NCI-H146 treated with DMSO at 0.1 percent for 48 hours (cell line): ENCODE measurements at regions not wholly inside any gene's neighbourhood (a gene's known extent, or its start where the extent isn't known, plus 50 kb on each side); places are given as distances from the start of the nearest gene placed in this dataset.
"Not testable (repeated sequence)": the region's sequence is repeated elsewhere in the genome, so short reads cannot be mapped to it uniquely, and the experiment has no call there.

Experiments
- DNase-seq: peaks from one replicate; lab custom pipeline; 2025; ENCODE audit not compliant: unreplicated experiment; lab: John Stamatoyannopoulos, UW

GRCh38 chr5:57066924-57067596, 106.8 kb upstream of the GPBP1 start:
- DNase-seq: no peak

GRCh38 chr5:57067597-57067924, 106.3 kb upstream of the GPBP1 start:
- no peak for DNase-seq

- DNase-seq: no peak
Measured at GRCh38 chr5:57069115-57069835, 104.6 kb upstream of the GPBP1 start.

DNA sequence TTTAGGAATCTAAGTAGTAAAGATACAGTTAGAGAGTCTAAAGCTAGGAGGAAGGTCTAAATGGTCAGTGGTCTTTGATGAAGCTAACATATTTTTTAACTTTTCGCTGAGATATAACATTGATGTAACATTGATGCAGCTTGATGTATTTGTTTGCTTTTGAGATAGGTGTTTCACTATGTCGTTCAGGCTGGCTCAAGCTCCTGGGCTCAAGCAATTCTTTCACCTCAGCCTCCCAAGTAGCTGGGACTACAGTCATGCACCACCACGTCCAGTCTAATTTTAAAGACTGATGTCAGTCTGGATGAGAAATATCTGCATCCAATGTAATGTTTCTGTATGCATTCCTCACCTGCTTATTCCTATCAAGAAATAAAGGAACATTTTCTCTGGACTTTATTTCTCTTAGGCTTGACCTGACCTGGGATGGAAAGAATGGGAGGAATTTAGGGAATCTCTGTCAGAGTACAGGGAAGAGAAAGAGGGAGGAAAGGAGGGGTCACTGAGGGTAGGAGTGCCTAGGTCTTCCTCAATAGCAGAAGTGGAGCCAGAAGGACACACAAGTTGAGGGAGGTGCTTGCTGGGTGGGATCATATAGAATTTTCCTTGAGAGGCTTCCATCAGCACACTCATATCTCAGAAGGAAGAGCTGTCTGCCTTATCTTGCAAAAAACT, 101.5 kb upstream of the GPBP1 start:
- no peak for DNase-seq

- no peak for DNase-seq
Measured at GRCh38 chr5:57082441-57083067, 91.3 kb upstream of the GPBP1 start.

- DNase-seq: no peak
Measured at GRCh38 chr5:57085306-57086081, 88.4 kb upstream of the GPBP1 start.

GRCh38 chr5:57087947-57088346, 85.9 kb upstream of the GPBP1 start:
- DNase-seq: not testable (repeated sequence)

DNA sequence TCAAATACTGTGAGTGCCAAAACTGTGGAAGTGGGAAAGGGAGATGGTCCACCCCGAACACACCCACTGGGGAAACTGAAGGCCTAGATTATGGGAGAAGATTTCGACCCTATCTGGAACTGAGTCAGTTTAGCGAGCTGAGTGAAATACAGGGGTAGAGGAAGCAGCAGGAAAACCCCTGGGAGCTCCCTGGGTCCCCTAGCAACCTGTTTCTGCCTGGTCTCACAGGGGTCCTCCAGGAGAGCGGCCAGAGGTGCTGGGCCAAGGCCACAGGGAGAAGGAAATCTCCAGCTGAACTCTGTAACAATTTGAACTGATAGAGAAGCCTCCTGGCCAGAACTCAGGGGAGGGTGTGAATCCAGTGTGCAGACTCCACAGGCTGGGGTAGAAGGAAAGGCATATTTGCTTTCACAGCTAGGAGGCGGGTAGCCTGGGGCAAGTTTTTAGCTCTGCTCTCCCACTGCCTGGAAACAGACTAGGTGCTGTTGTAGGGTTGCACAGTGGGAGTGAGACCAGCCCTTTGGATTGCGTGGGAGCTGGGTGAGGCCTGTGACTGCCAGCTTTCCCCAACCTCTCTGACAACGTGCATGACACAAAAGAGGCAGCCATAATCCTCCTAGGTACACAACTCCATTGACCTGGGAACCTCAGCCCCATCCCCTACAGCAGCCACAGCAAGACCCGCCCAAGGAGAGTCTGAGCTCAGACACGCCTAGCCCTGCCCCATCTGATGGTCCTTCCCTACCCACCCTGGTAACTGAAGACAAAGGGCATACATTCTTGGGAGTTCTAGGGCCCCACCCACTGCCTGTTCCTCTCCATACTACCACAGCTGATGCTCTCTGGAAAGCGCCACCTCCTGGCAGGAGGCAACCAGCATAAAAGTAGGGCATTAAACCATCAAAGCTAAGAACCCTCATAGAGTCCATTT, 78.8 kb upstream of the GPBP1 start:
- peak; percentile 21 for DNase-seq

DNA sequence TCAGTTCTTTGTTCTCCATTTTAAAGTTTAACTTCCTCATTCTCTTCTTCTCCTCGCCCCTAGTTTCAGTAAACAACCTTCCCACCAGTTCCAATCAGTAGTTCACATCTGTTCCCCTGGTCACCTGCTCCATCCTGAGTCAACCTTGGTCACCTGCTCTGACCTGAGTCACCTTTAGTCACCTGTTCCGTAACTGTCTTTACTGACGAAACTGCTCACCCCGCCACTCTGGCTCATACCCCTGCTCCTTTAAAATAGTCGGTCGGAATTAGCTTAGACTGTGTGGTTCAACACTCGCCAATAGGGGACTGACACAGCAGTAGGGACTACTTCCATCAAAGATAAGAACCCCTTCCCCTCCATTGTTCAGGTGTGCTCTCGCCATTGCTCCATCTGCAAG, 76.3 kb upstream of the GPBP1 start:
- no peak for DNase-seq

DNA sequence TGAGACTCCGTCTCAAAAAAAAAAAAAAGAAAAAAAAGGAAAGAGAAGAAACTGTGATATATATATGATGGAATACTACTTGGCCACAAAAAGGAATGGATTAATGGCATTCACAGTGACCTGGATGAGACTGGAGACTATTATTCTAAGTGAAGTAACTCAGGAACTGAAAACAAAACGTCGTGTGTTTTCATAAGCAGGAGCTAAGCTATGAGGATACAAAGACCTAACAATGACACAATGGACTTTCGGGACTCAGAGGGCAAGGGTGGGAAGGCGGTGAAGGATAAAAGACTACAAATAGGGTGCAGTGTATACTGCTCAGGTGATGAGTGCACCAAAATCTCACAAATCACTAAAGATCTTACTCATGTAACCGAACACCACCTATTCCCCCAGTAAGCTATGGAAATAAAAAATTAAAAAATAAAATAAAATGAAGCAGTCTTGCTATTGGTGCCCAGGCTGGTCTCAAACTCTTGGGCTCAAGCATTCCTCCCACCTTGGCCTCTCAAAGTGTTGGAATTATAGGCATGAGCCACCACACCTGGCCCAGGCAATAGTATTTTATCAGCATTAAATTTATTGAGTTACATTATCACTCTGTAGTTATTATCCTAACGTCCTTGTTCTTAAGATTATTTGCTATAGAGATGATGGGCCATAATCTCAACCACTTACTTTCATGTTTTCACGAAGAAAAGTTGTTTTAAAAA, 71.5 kb upstream of the GPBP1 start:
- DNase-seq: no peak

GRCh38 chr5:57102905-57103255, 71.0 kb upstream of the GPBP1 start:
- no peak for DNase-seq

DNA sequence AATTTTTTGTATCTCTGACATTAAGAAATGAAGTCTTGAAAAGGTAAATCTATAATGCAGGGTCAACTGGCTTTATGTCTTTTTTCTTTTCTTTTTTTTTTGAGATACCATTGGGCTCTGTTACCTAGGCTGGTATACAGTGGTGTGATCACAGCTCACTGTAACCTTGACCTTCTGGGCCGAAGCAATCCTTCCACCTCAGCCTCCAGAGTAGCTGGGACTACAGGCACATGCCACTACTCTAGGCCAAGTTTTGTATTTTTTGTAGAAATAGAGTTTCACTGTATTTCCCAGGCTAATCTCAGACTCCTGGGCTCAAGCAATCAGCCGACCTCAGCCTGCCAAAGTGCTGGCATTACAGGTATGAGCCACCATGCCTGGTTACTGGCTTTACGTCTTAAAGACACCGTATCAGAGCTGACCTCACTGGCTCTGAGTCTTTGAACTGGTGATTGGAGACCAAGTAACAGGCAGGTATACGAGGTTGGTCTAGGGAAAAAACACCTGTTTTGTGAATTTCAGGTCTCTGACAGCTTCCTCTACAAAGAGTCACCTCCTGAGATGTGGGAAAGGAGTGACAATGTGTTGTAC, 70.4 kb upstream of the GPBP1 start:
- no peak for DNase-seq

DNA sequence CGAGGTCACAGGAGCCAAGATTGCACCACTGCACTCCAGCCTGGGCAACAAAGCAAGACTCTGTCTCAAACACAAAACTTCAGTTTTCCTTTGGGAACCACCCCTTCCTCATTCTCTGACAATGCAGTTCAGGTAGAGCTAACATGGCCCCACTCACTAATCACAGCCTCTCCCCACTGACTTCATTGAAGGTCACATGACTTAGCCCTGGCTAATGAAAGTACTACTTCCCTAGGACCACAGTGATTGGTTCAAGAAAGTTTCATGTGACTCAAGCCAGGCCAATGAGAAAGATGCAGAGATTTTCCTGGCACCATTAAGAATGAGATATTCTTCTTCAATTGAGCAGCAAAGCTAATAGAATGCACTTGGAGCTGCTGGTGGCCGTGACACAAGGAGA, 67.2 kb upstream of the GPBP1 start:
- no peak for DNase-seq

DNA sequence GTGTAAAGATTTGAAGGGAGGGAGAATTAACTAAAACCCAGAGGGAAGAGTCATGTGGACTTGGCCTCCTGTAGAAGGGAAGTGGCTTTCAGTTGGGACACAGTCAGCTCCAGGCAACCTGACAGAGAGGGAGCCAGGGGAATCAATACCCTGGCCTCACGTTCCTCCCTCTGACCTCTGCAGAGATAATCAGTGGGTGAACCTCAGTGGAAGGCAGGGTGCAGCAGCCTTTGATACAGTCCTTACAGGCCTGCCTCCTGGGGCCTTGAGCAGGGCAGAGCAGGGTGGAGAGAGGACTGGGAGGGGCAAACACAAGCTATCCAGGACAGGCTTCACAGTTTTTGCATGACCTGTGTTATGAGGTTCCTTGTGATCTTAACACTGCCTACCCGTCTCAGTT, 61.9 kb upstream of the GPBP1 start:
- DNase-seq: no peak

- DNase-seq: no peak
Measured at GRCh38 chr5:57113481-57113880, 60.4 kb upstream of the GPBP1 start.

DNA sequence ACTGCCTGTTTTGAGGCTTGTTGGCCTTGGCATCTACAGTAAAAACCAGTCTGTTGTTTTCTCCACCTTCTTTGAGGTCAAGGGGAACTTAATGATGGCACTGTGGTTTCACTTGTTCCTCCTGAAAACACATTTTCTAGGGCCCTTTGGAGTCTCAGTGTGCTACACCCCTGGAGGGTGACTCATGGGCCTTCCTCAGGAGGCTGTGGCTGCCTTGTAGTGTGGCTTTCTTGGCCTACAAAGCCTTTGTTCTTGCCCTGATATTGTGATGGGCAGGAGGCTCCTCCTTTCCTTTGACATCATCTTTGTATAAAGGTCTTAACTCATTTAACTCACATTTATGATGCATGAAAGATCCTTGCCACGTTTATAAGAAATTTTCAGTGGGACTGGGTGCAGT, 56.3 kb upstream of the GPBP1 start:
- DNase-seq: no peak

- DNase-seq: no peak
Measured at GRCh38 chr5:57119031-57119430, 54.8 kb upstream of the GPBP1 start.

DNA sequence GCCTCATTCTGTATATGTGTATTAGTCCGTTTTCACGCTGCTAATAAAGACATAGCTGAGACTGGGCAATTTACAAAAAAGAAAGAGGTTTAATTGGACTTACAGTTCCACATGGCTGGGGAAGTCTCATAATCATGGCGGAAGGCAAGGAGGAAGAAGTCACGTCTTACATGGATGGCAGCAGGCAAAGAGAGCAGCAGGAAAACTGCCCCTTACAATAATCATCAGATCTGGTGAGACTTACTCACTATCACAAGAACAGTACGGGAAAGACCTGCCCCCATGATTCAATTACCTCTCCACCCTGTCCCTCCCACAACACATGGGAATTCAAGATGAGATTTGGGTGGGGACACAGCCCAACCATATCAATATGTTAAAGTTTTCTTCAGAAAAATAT, 49.8 kb upstream of the GPBP1 start:
- DNase-seq: no peak
